Colonic mucosa (tissue), 4 donors: ENCODE measurements at regions not wholly inside any gene's neighbourhood (a gene's known extent, or its start where the extent isn't known, plus 50 kb on each side); places are given as distances from the start of the nearest gene placed in this dataset.

Experiments used
- DNase-seq: peaks from one replicate; pipeline ENCODE4 v3.0.0-alpha.2; 2020
- H3K27ac ChIP-seq: fragments of 200-600 bp; one replicate; pipeline ENCODE4 v1.8.0; 2021
- H3K27me3 ChIP-seq: fragments of 200-600 bp; one replicate; pipeline ENCODE4 v1.8.0; 2021
- H3K36me3 ChIP-seq: fragments of 200-600 bp; one replicate; pipeline ENCODE4 v1.8.0; 2021
- H3K4me1 ChIP-seq: fragments of 200-600 bp; one replicate; pipeline ENCODE4 v1.8.0; 2021; ENCODE audit warnings: mild to moderate bottlenecking
- H3K4me3 ChIP-seq: fragments of 200-600 bp; one replicate; pipeline ENCODE4 v1.8.0; 2021
- H3K9ac ChIP-seq, 2 donors: one replicate each; pipeline ENCODE4 v1.7.0; 2013; ENCODE audit warnings: control low read depth in 2 of 2, low read depth in 2 of 2, low read length in 2 of 2
- H3K9me3 ChIP-seq: fragments of 200-600 bp; one replicate; pipeline ENCODE4 v1.8.0; 2021
- intact Hi-C: fragments of 100-400 bp; cut with DNase I; formaldehyde crosslinking; loops from one replicate; pipeline ENCODE4 v1.14.1; 2022
- TF ChIP-seq, protein P1 (sequence below): fragments of 200-600 bp; IDR thresholded peaks from one replicate; pipeline ENCODE4 v1.8.0; 2022; ENCODE audit warnings: antibody characterized with exemption, mild to moderate bottlenecking
- donor health status: healthy.
- donor health status: DM: no; HTN: no; CAD: no.
- donor health status: DM: no; HTN: no; CAD: no.

DNA sequence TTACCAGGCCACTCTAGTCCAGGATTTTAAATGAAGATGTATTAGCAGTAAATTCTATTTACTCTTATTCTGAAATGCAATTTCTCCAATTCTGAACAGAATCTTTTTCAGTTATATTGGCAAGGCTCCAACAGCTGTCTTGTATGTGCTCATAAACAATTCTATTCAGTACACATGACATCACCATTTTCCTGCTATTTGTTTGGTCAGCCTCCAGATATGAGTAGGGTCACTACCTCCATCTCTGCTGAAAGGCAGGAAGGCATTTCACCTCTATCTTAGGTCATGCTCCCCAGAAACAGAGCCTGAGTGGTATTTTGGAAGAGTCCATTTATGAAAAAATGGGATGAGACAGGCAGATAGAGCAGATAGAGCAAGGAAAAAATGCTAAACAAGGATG lies 151.1 kb upstream of the ADGRL3 start:
- DNase-seq: no peak
- Histone ChIP-seq H3K27me3 (no peaks in the 10 kb centered on the region), H3K9ac (no peak overlapping the region), H3K9me3 (no peaks in the 10 kb centered on the region), H3K27ac (no peak overlapping the region), H3K4me3 (no peak overlapping the region), H3K4me1 (no peaks in the 10 kb centered on the region), H3K36me3 (no peaks in the 10 kb centered on the region)
- intact Hi-C loops: no loop called here
- TF ChIP-seq, protein P1, sequence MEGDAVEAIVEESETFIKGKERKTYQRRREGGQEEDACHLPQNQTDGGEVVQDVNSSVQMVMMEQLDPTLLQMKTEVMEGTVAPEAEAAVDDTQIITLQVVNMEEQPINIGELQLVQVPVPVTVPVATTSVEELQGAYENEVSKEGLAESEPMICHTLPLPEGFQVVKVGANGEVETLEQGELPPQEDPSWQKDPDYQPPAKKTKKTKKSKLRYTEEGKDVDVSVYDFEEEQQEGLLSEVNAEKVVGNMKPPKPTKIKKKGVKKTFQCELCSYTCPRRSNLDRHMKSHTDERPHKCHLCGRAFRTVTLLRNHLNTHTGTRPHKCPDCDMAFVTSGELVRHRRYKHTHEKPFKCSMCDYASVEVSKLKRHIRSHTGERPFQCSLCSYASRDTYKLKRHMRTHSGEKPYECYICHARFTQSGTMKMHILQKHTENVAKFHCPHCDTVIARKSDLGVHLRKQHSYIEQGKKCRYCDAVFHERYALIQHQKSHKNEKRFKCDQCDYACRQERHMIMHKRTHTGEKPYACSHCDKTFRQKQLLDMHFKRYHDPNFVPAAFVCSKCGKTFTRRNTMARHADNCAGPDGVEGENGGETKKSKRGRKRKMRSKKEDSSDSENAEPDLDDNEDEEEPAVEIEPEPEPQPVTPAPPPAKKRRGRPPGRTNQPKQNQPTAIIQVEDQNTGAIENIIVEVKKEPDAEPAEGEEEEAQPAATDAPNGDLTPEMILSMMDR: no peak

DNA sequence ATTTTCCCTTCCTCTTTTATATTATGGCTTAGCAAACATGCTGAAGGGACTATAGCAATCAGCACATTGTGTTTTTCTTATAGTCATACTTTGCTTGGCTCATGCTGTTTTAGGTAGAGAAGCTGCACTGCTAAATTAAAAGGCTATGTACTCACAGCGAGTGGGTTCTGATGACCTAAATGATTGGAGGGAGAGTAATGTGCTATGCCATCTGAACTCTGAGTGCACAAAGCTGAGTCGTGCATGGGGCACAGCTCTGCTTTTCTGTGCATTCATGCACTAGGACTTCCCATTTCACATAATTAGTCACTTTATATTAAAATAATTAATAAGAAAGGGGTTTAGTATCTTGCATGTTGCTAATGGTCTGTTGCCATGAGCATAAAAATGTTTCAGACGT lies 132.7 kb upstream of the ADGRL3 start:
- intact Hi-C loops: no loop called here
- no peak overlapping the region for H3K9ac ChIP-seq

DNA sequence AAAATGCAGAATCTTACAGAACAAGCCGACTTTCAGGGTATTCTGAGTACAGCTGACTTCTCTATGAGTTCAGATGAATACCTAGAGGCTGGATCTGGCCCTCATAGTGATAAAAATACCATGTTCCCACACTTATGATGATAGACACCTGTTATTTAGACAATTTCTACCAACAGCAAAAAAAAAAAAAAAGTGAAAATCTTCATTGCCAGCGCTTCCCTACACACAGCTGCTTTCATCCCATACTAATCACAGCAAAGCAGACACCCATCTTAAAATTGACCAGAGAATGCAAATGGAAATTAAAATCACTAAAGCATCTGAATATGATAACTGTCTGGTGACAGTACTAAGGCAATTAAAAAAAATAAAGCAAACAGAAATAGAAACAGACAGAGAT lies 132.1 kb upstream of the ADGRL3 start:
- no peak for DNase-seq
- Histone ChIP-seq H3K4me1 (no peaks in the 10 kb centered on the region), H3K9ac (no peak overlapping the region), H3K9me3 (no peaks in the 10 kb centered on the region), H3K4me3 (no peak overlapping the region), H3K27me3 (no peaks in the 10 kb centered on the region), H3K27ac (no peak overlapping the region), H3K36me3 (no peaks in the 10 kb centered on the region)
- TF ChIP-seq, protein P1: no peak
- intact Hi-C loops: no loop called here

More for the DNA sequence above, 132.7 kb upstream of the ADGRL3 start:
- TF ChIP-seq, protein P1: no peak
- H3K27ac ChIP-seq: no peak overlapping the region
- no peaks in the 10 kb centered on the region for H3K36me3 ChIP-seq
- no peaks in the 10 kb centered on the region for H3K4me1 ChIP-seq
- no peak overlapping the region for H3K4me3 ChIP-seq
- DNase-seq: no peak
- no peaks in the 10 kb centered on the region for H3K9me3 ChIP-seq
- no peaks in the 10 kb centered on the region for H3K27me3 ChIP-seq

DNA sequence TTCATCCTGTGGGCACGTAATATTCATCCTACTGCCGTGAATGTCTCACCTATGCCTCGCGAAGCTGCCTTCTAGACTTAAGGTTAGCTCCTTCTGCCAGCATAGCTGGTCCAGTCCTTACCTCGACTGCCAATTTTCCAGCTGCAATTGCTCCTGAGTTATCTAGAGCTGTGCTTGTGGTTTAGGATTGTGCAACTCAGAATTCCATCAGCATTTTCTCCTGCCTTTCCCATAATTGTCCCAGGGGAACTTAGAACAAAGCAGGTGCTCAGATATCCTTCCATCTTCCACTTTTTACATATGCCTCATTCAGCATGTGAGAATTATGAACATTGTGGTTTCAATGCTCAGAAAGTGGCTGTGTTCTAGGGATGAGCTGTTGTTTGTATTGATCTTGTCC lies 131.4 kb upstream of the ADGRL3 start:
- no peak overlapping the region for H3K27ac ChIP-seq
- H3K27me3 ChIP-seq: no peaks in the 10 kb centered on the region
- H3K36me3 ChIP-seq: no peaks in the 10 kb centered on the region
- H3K4me1 ChIP-seq: no peaks in the 10 kb centered on the region
- TF ChIP-seq, protein P1: no peak
- no peaks in the 10 kb centered on the region for H3K9me3 ChIP-seq
- no peak overlapping the region for H3K9ac ChIP-seq
- intact Hi-C loops: no loop called here
- no peak overlapping the region for H3K4me3 ChIP-seq
- no peak for DNase-seq

DNA sequence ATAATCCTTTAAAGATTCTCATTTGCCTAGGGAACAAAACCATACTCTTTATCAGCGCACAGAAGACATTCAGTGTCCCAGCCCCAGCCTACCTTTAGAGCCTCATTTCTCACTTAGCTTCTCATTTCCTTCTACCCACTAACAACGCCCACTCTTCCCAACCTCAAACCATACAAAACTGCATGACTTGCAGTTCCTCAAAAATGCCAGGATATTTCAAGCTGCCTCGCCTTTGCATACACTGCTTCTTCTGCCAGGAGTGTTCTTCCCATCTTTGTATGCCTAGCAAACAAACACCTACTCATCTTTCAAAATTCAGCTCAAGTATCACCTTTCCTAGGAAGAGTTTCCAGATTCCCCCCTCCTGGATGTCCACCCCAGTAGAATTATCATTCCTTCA lies 129.9 kb upstream of the ADGRL3 start:
- no peak overlapping the region for H3K27ac ChIP-seq
- no peaks in the 10 kb centered on the region for H3K4me1 ChIP-seq
- no peaks in the 10 kb centered on the region for H3K9me3 ChIP-seq
- no peak for DNase-seq
- no peaks in the 10 kb centered on the region for H3K27me3 ChIP-seq
- no peak overlapping the region for H3K9ac ChIP-seq
- intact Hi-C loops: no loop called here
- H3K36me3 ChIP-seq: no peaks in the 10 kb centered on the region
- TF ChIP-seq, protein P1: no peak
- no peak overlapping the region for H3K4me3 ChIP-seq

DNA sequence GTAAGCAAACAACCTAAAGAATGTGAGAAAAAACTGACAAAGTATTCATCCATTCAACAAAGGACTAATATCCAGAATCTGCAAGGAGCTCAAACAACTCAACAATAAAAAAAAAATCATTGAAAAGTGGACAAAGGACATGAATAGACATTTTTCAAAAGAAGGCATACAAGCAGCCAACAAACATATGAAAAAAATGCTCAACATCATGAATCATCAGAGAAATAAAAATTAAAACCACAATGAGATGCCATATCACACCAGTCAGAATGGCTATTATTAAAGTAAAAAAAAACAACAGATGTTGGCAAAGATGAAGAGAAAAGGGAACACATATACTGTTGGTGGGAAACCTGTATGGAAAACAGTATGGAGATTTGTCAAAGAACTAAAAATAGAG lies 120.7 kb upstream of the ADGRL3 start:
- no peaks in the 10 kb centered on the region for H3K9me3 ChIP-seq
- no peaks in the 10 kb centered on the region for H3K36me3 ChIP-seq
- intact Hi-C loops: no loop called here
- H3K9ac ChIP-seq: no peak overlapping the region
- H3K4me3 ChIP-seq: no peak overlapping the region
- no peak overlapping the region for H3K27ac ChIP-seq
- H3K4me1 ChIP-seq: no peaks in the 10 kb centered on the region
- DNase-seq: no peak
- H3K27me3 ChIP-seq: no peaks in the 10 kb centered on the region
- TF ChIP-seq, protein P1: no peak
